ENCODE measurements at regions not wholly inside any gene's neighbourhood (a gene's known extent, or its start where the extent isn't known, plus 50 kb on each side); places are given as distances from the start of the nearest gene placed in this dataset.

DNA sequence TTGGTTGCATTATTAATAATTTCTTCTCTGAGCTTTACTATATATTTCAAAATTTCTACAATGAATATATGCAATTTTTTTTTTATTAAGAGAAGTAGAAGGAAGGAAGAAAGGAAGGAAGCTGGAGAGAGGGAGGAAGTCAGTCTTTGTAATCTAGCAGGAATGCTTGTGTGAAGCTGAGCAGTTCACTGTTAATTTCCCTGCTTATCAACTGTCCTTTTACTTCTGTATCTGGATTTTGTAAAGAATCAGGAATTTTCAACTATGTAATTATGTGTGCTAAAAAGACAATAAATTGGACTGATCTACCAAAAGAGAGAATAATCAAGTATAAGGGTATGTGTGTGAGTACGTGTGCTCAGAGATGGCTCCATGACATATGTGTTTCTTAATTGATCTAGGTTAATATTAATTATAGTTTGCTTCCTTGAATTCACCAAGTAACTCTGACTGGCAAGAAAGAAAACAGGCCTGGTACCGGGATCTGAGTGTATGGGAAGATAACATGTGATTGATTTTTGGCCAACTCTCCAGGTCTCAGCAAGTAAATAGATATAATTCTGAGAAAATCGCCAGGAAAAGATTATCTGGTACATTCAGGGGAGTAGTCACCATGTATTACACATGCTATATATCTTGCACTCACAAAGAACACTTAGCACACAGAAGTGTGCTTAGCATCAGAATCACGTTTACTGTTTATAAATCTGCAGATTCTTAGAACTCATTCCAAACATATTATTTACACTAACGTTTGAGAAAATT is 1758.8 kb upstream of the WWC1 start:
- TF ChIP-seq, protein P1, sequence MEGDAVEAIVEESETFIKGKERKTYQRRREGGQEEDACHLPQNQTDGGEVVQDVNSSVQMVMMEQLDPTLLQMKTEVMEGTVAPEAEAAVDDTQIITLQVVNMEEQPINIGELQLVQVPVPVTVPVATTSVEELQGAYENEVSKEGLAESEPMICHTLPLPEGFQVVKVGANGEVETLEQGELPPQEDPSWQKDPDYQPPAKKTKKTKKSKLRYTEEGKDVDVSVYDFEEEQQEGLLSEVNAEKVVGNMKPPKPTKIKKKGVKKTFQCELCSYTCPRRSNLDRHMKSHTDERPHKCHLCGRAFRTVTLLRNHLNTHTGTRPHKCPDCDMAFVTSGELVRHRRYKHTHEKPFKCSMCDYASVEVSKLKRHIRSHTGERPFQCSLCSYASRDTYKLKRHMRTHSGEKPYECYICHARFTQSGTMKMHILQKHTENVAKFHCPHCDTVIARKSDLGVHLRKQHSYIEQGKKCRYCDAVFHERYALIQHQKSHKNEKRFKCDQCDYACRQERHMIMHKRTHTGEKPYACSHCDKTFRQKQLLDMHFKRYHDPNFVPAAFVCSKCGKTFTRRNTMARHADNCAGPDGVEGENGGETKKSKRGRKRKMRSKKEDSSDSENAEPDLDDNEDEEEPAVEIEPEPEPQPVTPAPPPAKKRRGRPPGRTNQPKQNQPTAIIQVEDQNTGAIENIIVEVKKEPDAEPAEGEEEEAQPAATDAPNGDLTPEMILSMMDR (IDR thresholded peaks at IDR 0.05), result no peak
- no peak for TF ChIP-seq POLR2A (IDR thresholded peaks at IDR 0.05)
